ENCODE measurements at regions not wholly inside any gene's neighbourhood (a gene's known extent, or its start where the extent isn't known, plus 50 kb on each side); places are given as distances from the start of the nearest gene placed in this dataset.
"Not testable (repeated sequence)": the region's sequence is repeated elsewhere in the genome, so short reads cannot be mapped to it uniquely, and the experiment has no call there.

DNA sequence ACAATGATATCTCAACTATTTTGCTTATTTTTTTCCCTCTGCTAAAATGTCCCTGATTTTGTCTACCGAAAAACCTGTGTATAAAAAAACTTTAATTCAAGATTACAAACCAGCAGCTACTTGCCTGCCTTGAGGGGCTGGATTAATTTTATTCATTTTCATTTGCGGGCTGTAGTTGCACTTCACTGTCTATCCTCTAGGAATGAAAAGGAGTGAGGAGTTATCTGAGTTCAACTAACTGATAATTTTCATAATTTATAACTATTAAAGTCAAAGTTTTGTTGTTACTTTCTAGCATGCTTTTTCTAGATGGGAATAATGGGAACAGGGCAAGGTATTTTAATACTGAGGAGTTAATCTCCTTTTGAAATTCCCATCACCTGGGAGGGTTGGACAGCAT, 50.3 kb upstream of the AGTPBP1 start:
- ATAC-seq; H3K4me1 ChIP-seq; H3K9me3 ChIP-seq; H3K27me3 ChIP-seq; intact Hi-C loops (cut with DNase I); H3K36me3 ChIP-seq (replicated peaks in 1 of 2; ENCODE audit: insufficient read depth in 1 of 2, low read depth in 2 of 2); DNase-seq; H3K27ac ChIP-seq; H3K4me3 ChIP-seq: not testable (repeated sequence)
- 62% methylated on average over 2 of the region's 2 CpGs for WGBS, 2 donors

GRCh38 chr9:85802978-85803695, 61.4 kb upstream of the AGTPBP1 start:
- H3K4me3 ChIP-seq; H3K36me3 ChIP-seq (replicated peaks in 1 of 2; ENCODE audit: insufficient read depth in 1 of 2, low read depth in 2 of 2); intact Hi-C loops (cut with DNase I); DNase-seq; ATAC-seq; H3K27me3 ChIP-seq; H3K27ac ChIP-seq; H3K9me3 ChIP-seq: not testable (repeated sequence)
- peaks cover 20% of the 10 kb centered on the region for H3K4me1 ChIP-seq
- 42 to 47% methylated on average over 6 of the region's 6 CpGs for WGBS, 2 donors

DNA sequence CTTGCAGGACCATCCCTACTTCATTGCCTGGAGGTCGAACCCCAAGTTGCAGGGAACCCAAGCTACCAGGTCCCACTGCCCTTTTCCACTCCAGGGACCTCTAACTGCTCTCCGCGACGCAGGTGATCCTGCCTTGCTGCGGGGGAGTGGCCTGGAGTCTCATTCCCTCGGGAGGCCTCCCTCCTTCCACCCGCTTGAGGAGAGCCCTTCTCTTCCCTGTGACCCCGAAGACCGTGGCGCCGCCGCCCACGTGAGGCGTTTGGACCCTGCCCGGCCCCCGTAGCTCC, 63.0 kb upstream of the AGTPBP1 start:
- Histone ChIP-seq H3K4me3 (peak overlapping the region in 1 of 2 donors; percentile 58), H3K4me1 (peaks cover 32% of the 10 kb centered on the region), H3K27ac (peak overlapping the region; percentile 82 to 97 (median 95))
- intact Hi-C loops (cut with DNase I); ATAC-seq; H3K36me3 ChIP-seq (replicated peaks in 1 of 2; ENCODE audit: insufficient read depth in 1 of 2, low read depth in 2 of 2); H3K27me3 ChIP-seq; H3K9me3 ChIP-seq; DNase-seq: not testable (repeated sequence)
- TF ChIP-seq CTCF (IDR thresholded peaks at IDR 0.05): peak in 1 of 7 experiments; percentile 23
- peak in 1 of 3 donors; percentile 33 for TF ChIP-seq POLR2A (IDR thresholded peaks at IDR 0.05)
- WGBS, 2 donors: 0% methylated on average over 1 to 16 of the region's 16 CpGs

DNA sequence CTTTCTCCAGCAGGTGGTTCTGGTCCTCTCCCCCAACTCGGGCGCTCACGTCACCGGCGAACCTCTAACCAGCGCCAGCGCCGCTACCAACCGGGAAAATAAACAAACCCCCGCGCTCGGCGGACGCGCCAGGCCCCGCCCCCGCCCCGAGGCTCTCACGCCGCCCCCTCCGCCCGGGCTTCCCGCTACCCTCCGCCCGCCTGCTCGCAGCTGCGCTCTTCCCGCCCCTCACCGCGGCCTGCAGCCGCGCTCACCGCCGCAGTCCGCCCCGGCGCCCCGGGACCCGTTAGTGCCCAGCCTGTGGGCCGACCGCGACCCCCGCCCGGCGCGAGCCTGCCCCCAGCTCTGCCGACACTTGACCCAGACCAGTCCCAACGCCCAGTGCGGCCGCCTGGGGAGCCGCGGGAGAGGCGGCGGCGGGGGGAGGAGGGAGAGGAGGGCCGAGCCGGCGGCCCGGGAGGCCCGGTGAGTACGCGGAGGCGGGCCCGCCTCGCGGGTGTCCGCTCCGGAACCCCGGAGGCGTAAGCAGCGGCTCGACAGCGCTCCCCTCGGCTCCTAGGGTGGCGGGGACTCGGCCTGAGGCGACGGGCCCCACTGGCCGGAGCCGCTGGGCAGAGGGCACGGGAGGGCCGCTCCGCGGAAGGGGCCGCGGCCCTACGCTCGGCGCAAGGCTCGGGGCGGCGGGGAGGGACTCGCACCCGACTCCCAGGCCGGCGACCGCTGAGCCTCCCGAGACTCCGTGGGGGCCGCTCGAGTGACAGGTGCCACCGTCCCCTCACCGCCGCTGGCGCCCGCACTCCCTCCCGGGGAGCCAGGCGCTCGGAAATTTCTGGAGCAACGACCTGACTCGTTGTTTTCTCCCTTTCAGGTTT, 63.6 kb upstream of the AGTPBP1 start:
- H3K9me3 ChIP-seq; H3K36me3 ChIP-seq (replicated peaks in 1 of 2; ENCODE audit: insufficient read depth in 1 of 2, low read depth in 2 of 2); H3K27me3 ChIP-seq; intact Hi-C loops (cut with DNase I): not testable (repeated sequence)
- Histone ChIP-seq H3K4me1 (peaks cover 32% of the 10 kb centered on the region), H3K4me3 (peak overlapping the region; percentile 27 to 58), H3K27ac (peak overlapping the region; percentile 82 to 97 (median 95))
- TF ChIP-seq CTCF (IDR thresholded peaks at IDR 0.05) (peak in 4 of 7 experiments; percentile 5 to 19 (median 16)), POLR2A (IDR thresholded peaks at IDR 0.05) (peak; percentile 21 to 53 (median 26))
- DNase-seq (peak; percentile 81 to 89 (median 84)), ATAC-seq (peak; percentile 86)
- 0 to 1% methylated on average over 7 to 79 of the region's 111 CpGs for WGBS, 2 donors

- H3K36me3 ChIP-seq (replicated peaks in 1 of 2; ENCODE audit: insufficient read depth in 1 of 2, low read depth in 2 of 2); intact Hi-C loops (cut with DNase I); H3K9me3 ChIP-seq; H3K27me3 ChIP-seq; H3K27ac ChIP-seq; H3K4me3 ChIP-seq; ATAC-seq; DNase-seq: not testable (repeated sequence)
- H3K4me1 ChIP-seq: peaks cover 32% of the 10 kb centered on the region
- 68 to 80% methylated on average over 2 of the region's 2 CpGs for WGBS, 2 donors
Observed at GRCh38 chr9:85808329-85808728, 66.6 kb upstream of the AGTPBP1 start.

GRCh38 chr9:85813388-85813787, 71.6 kb upstream of the AGTPBP1 start:
- WGBS, 2 donors: 95 to 97% methylated on average over 2 of the region's 2 CpGs
- DNase-seq; H3K27me3 ChIP-seq; intact Hi-C loops (cut with DNase I); H3K36me3 ChIP-seq (replicated peaks in 1 of 2; ENCODE audit: insufficient read depth in 1 of 2, low read depth in 2 of 2); H3K4me3 ChIP-seq; H3K9me3 ChIP-seq; H3K27ac ChIP-seq; ATAC-seq: not testable (repeated sequence)
- H3K4me1 ChIP-seq: peaks cover 23% of the 10 kb centered on the region

DNA sequence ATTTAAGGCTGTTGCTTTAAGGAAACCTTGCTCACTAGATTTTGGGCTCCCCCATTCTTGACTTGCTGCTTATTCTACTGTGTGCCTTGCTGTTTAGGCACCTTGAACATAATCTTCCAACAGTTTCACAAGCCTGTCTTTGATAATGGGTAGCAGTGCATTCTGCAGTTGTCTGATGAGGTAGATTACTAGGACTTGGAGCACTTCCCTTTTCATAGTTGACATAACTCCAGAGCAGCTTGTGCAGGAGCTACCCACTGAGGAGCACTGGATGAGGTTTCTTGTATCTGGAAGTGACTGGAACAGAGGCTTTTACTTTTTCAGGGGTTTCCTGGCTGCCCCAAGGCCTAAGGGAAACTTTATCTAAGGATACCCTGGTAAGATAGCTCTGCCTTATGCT, 73.0 kb upstream of the AGTPBP1 start:
- intact Hi-C loops (cut with DNase I); H3K27me3 ChIP-seq; H3K9me3 ChIP-seq; H3K4me3 ChIP-seq; ATAC-seq; DNase-seq; H3K36me3 ChIP-seq (replicated peaks in 1 of 2; ENCODE audit: insufficient read depth in 1 of 2, low read depth in 2 of 2): not testable (repeated sequence)
- Histone ChIP-seq H3K27ac (peak overlapping the region in 1 of 4 donors; percentile 4), H3K4me1 (peaks cover 17% of the 10 kb centered on the region)
